ENCODE measurements at regions not wholly inside any gene's neighbourhood (a gene's known extent, or its start where the extent isn't known, plus 50 kb on each side); places are given as distances from the start of the nearest gene placed in this dataset.

DNA sequence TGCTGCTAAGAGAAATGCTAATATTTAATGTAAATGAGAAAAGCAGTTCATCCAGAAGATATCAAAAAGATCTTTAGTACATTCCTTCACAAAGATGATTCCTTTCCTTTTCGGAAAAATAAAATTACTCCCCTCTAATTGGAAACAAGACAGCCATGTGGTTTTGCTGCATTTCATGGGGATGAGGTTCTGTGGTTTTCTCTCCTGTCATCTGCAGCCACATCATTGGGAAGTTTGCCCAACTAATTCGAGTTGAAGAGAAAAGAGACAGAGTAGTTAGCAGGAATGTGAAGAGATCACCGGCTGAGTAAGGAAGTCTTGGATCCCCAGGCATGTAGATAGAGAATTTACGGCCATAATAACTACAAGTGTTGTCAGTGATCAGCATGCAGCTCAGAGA, 122.1 kb downstream of the CYSLTR2 start:
- no peak for DNase-seq
- H3F3A ChIP-seq (replicated peaks; ENCODE audit: insufficient read depth) = peaks cover 24% of the 10 kb centered on the region
- no peak overlapping the region for H3K9ac ChIP-seq
- no peaks in the 10 kb centered on the region for H4K20me1 ChIP-seq (ENCODE audit: insufficient read depth)
- no peaks in the 10 kb centered on the region for H3K27me3 ChIP-seq (ENCODE audit: insufficient read depth)
- ChIA-PET POLR2A (no interaction called here), CTCF (interaction anchor here (1.4 kb wide), 1 partner anchor 8 kb away, joined by 4 read pairs; no protein-coding TSS in a partner anchor)
- H3K27ac ChIP-seq (ENCODE audit: low read depth in 2 of 2, low read length in 1 of 2) = peak overlapping the region; percentile 71 to 93; a peak in 3 of 4 replicates
- H2AFZ ChIP-seq (ENCODE audit: low read depth) = no peak overlapping the region
- no peaks in the 10 kb centered on the region for H3K36me3 ChIP-seq (replicated peaks in 1 of 2; ENCODE audit: control insufficient read depth in 1 of 2, insufficient read depth in 2 of 2, low read length in 1 of 2)
- 11% methylated on average over 4 of the region's 4 CpGs for WGBS (ENCODE audit: low lambda C conversion rate)
- peak overlapping the region; percentile 59; the same call in 1 of the 2 replicates for H3K4me2 ChIP-seq
- H3K9me3 ChIP-seq = peaks cover 10% of the 10 kb centered on the region
- no peaks in the 10 kb centered on the region for H3K9me2 ChIP-seq
- peak overlapping the region in 1 of 2 experiments; percentile 5; a peak in 1 of 4 replicates for H3K4me3 ChIP-seq (ENCODE audit: low read depth in 2 of 2, low read length in 1 of 2)
- no peaks in the 10 kb centered on the region for H3K79me2 ChIP-seq (ENCODE audit: insufficient read depth)
- peaks cover 7 to 14% of the 10 kb centered on the region in 2 experiments for H3K4me1 ChIP-seq (ENCODE audit: control insufficient read depth in 1 of 2, insufficient read depth in 2 of 2, low read depth in 1 of 2, low read length in 1 of 2)
- peak; percentile 88; the same call in 1 of the 2 replicates for TF ChIP-seq FOXM1 (IDR thresholded peaks at IDR 0.05; ENCODE audit: low read depth)
- TF ChIP-seq POLR2AphosphoS5 (IDR thresholded peaks at IDR 0.05; ENCODE audit: low read depth, low read length) = peak; percentile 87; the same call in 1 of the 2 replicates
- no peak for TF ChIP-seq MXI1 (IDR thresholded peaks at IDR 0.05; ENCODE audit: low read depth, low read length)
- peak; percentile 81; the same call in 1 of the 2 replicates for TF ChIP-seq MEF2A (IDR thresholded peaks at IDR 0.05; ENCODE audit: borderline replicate concordance, low read depth)
- TF ChIP-seq, protein P1, sequence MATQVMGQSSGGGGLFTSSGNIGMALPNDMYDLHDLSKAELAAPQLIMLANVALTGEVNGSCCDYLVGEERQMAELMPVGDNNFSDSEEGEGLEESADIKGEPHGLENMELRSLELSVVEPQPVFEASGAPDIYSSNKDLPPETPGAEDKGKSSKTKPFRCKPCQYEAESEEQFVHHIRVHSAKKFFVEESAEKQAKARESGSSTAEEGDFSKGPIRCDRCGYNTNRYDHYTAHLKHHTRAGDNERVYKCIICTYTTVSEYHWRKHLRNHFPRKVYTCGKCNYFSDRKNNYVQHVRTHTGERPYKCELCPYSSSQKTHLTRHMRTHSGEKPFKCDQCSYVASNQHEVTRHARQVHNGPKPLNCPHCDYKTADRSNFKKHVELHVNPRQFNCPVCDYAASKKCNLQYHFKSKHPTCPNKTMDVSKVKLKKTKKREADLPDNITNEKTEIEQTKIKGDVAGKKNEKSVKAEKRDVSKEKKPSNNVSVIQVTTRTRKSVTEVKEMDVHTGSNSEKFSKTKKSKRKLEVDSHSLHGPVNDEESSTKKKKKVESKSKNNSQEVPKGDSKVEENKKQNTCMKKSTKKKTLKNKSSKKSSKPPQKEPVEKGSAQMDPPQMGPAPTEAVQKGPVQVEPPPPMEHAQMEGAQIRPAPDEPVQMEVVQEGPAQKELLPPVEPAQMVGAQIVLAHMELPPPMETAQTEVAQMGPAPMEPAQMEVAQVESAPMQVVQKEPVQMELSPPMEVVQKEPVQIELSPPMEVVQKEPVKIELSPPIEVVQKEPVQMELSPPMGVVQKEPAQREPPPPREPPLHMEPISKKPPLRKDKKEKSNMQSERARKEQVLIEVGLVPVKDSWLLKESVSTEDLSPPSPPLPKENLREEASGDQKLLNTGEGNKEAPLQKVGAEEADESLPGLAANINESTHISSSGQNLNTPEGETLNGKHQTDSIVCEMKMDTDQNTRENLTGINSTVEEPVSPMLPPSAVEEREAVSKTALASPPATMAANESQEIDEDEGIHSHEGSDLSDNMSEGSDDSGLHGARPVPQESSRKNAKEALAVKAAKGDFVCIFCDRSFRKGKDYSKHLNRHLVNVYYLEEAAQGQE (IDR thresholded peaks at IDR 0.05; ENCODE audit: low read depth, low read length) = peak; percentile 48; the same call in 1 of the 2 replicates
- TF ChIP-seq, protein P2, sequence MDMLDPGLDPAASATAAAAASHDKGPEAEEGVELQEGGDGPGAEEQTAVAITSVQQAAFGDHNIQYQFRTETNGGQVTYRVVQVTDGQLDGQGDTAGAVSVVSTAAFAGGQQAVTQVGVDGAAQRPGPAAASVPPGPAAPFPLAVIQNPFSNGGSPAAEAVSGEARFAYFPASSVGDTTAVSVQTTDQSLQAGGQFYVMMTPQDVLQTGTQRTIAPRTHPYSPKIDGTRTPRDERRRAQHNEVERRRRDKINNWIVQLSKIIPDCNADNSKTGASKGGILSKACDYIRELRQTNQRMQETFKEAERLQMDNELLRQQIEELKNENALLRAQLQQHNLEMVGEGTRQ (IDR thresholded peaks at IDR 0.05; ENCODE audit: borderline replicate concordance, low read depth, low read length) = no peak
- TF ChIP-seq, protein P3, sequence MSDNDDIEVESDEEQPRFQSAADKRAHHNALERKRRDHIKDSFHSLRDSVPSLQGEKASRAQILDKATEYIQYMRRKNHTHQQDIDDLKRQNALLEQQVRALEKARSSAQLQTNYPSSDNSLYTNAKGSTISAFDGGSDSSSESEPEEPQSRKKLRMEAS (IDR thresholded peaks at IDR 0.05; ENCODE audit: low read depth) = peak; percentile 73
- peak; percentile 55; the same call in 1 of the 2 replicates for TF ChIP-seq ELF1 (IDR thresholded peaks at IDR 0.05)
- peak; percentile 79 to 99 for TF ChIP-seq EP300 (IDR thresholded peaks at IDR 0.05; ENCODE audit: borderline replicate concordance in 1 of 2, low read depth in 1 of 2, low read length in 1 of 2)
- TF ChIP-seq, protein P4, sequence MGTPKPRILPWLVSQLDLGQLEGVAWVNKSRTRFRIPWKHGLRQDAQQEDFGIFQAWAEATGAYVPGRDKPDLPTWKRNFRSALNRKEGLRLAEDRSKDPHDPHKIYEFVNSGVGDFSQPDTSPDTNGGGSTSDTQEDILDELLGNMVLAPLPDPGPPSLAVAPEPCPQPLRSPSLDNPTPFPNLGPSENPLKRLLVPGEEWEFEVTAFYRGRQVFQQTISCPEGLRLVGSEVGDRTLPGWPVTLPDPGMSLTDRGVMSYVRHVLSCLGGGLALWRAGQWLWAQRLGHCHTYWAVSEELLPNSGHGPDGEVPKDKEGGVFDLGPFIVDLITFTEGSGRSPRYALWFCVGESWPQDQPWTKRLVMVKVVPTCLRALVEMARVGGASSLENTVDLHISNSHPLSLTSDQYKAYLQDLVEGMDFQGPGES (IDR thresholded peaks at IDR 0.05; ENCODE audit: low read depth, low read length) = no peak
- TF ChIP-seq YY1 (IDR thresholded peaks at IDR 0.05; ENCODE audit: low read depth) = no peak; the same call in 1 of the 2 replicates
- TF ChIP-seq, protein P5, sequence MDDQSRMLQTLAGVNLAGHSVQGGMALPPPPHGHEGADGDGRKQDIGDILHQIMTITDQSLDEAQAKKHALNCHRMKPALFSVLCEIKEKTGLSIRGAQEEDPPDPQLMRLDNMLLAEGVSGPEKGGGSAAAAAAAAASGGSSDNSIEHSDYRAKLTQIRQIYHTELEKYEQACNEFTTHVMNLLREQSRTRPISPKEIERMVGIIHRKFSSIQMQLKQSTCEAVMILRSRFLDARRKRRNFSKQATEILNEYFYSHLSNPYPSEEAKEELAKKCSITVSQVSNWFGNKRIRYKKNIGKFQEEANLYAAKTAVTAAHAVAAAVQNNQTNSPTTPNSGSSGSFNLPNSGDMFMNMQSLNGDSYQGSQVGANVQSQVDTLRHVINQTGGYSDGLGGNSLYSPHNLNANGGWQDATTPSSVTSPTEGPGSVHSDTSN (IDR thresholded peaks at IDR 0.05) = peak; percentile 99
- no peak for TF ChIP-seq RFX5 (IDR thresholded peaks at IDR 0.05; ENCODE audit: low read length)
- TF ChIP-seq CHD2 (IDR thresholded peaks at IDR 0.05; ENCODE audit: low read length, partially characterized antibody) = no peak
- TF ChIP-seq TAF1 (IDR thresholded peaks at IDR 0.05; ENCODE audit: borderline replicate concordance, low read depth, low read length) = 0 out of 2 replicates have a peak, but pooled peaks have one; percentile 24
- peak; percentile 97 for TF ChIP-seq TEAD4 (IDR thresholded peaks at IDR 0.05; ENCODE audit: borderline replicate concordance, insufficient read depth)
- TF ChIP-seq RXRA (IDR thresholded peaks at IDR 0.05; ENCODE audit: borderline replicate concordance, low read depth) = peak; percentile 76; the same call in 1 of the 2 replicates
- no peak for TF ChIP-seq GATA2 (CRISPR knock-in tag; IDR thresholded peaks at IDR 0.05)
- TF ChIP-seq FOXJ3 (CRISPR knock-in tag; IDR thresholded peaks at IDR 0.05) = no peak
- TF ChIP-seq, protein P6, sequence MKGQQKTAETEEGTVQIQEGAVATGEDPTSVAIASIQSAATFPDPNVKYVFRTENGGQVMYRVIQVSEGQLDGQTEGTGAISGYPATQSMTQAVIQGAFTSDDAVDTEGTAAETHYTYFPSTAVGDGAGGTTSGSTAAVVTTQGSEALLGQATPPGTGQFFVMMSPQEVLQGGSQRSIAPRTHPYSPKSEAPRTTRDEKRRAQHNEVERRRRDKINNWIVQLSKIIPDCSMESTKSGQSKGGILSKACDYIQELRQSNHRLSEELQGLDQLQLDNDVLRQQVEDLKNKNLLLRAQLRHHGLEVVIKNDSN (IDR thresholded peaks at IDR 0.05; ENCODE audit: borderline replicate concordance, low read depth) = no peak
- TF ChIP-seq GABPA (IDR thresholded peaks at IDR 0.05; ENCODE audit: low read depth) = no peak
- peak; percentile 96 for TF ChIP-seq NFIC (IDR thresholded peaks at IDR 0.05; ENCODE audit: borderline replicate concordance)
- TF ChIP-seq EZH2phosphoT487 (IDR thresholded peaks at IDR 0.05; ENCODE audit: borderline replicate concordance, low read depth) = no peak
- TF ChIP-seq, protein P7, sequence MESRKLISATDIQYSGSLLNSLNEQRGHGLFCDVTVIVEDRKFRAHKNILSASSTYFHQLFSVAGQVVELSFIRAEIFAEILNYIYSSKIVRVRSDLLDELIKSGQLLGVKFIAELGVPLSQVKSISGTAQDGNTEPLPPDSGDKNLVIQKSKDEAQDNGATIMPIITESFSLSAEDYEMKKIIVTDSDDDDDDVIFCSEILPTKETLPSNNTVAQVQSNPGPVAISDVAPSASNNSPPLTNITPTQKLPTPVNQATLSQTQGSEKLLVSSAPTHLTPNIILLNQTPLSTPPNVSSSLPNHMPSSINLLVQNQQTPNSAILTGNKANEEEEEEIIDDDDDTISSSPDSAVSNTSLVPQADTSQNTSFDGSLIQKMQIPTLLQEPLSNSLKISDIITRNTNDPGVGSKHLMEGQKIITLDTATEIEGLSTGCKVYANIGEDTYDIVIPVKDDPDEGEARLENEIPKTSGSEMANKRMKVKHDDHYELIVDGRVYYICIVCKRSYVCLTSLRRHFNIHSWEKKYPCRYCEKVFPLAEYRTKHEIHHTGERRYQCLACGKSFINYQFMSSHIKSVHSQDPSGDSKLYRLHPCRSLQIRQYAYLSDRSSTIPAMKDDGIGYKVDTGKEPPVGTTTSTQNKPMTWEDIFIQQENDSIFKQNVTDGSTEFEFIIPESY (IDR thresholded peaks at IDR 0.05; ENCODE audit: borderline replicate concordance, low read depth) = peak; percentile 82
